ENCODE measurements at regions not wholly inside any gene's neighbourhood (a gene's known extent, or its start where the extent isn't known, plus 50 kb on each side); places are given as distances from the start of the nearest gene placed in this dataset.
"Not testable (repeated sequence)": the region's sequence is repeated elsewhere in the genome, so short reads cannot be mapped to it uniquely, and the experiment has no call there.

DNA sequence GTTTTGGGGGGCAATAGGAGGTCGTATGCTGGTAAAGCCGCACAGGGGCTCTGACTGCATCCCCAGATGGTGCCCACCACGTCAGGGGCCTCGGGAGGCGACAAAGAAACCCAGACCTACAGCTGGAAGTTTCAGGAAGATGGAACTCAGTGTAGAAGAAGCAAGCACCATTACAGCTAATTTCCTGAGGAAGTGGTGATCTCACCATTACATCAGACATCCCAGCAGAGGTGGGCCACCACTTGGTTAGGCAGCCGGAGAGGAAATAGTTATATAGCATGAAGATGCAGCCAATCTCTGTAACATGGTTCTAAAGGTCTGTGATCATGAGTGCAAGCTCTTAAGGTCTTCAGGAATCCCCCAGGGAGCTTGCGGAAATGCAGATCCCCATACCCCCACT, 127.3 kb upstream of the PCBD1 start:
- Histone ChIP-seq H2AFZ (ENCODE audit: low read depth, low read length, poor library complexity, severe bottlenecking) (no peak overlapping the region), H3K9ac (ENCODE audit: low read length) (no peak overlapping the region), H3K36me3 (ENCODE audit: control insufficient read depth in 1 of 2, insufficient read depth in 2 of 2, low read length in 2 of 2) (no peaks in the 10 kb centered on the region), H3K9me3 (ENCODE audit: control insufficient read depth in 1 of 2, insufficient read depth in 1 of 2, low read depth in 1 of 2, low read length in 2 of 2) (no peaks in the 10 kb centered on the region), H3K4me2 (ENCODE audit: low read length) (no peak overlapping the region), H3K4me1 (ENCODE audit: control insufficient read depth in 1 of 2, insufficient read depth in 2 of 2, low read length in 2 of 2) (no peaks in the 10 kb centered on the region), H3K4me3 (replicated peaks in 1 of 2; ENCODE audit: low read depth in 1 of 2, low read length in 2 of 2) (no peak overlapping the region), H3K79me2 (ENCODE audit: insufficient read depth, low read length) (no peaks in the 10 kb centered on the region), H3K27me3 (ENCODE audit: insufficient read depth, low read length) (peaks cover 5% of the 10 kb centered on the region; the same call in 1 of the 2 replicates), H3K27ac (ENCODE audit: low read depth, low read length) (no peak overlapping the region), H4K20me1 (ENCODE audit: insufficient read depth) (no peaks in the 10 kb centered on the region), H3K9me2 (ENCODE audit: insufficient read depth) (no peaks in the 10 kb centered on the region)
- TF ChIP-seq EZH2phosphoT487 (IDR thresholded peaks at IDR 0.05; ENCODE audit: borderline replicate concordance) = no peak
- no peak for TF ChIP-seq SP1 (IDR thresholded peaks at IDR 0.05; ENCODE audit: low read depth)
- no peak for TF ChIP-seq ZFX (IDR thresholded peaks at IDR 0.05)
- no peak for TF ChIP-seq YY1 (IDR thresholded peaks at IDR 0.05; ENCODE audit: extremely low read depth, insufficient replicate concordance, low read depth, low read length)
- TF ChIP-seq ZNF274 (IDR thresholded peaks at IDR 0.05; ENCODE audit: low read depth, low read length) = no peak
- no peak for TF ChIP-seq RAD21 (IDR thresholded peaks at IDR 0.05; ENCODE audit: low read depth)
- no peak for TF ChIP-seq FOSL1 (IDR thresholded peaks at IDR 0.05; ENCODE audit: low read depth)
- TF ChIP-seq POLR2AphosphoS5 (IDR thresholded peaks at IDR 0.05; ENCODE audit: low read depth, low read length) = no peak
- no peak for TF ChIP-seq TCF7L2 (IDR thresholded peaks at IDR 0.05; ENCODE audit: borderline replicate concordance, extremely low read depth, insufficient read depth, insufficient read length)
- TF ChIP-seq SRF (IDR thresholded peaks at IDR 0.05; ENCODE audit: low read depth) = no peak
- TF ChIP-seq POLR2A (IDR thresholded peaks at IDR 0.05; ENCODE audit: borderline replicate concordance, extremely low read depth, insufficient read depth, insufficient read length) = no peak
- no peak for TF ChIP-seq CEBPB (IDR thresholded peaks at IDR 0.05; ENCODE audit: low read depth)
- no peak for TF ChIP-seq ATF3 (IDR thresholded peaks at IDR 0.05)
- ChIA-PET RAD21 (ENCODE audit: low non-redundant PET in 1 of 2, low total read pairs in 2 of 2, uncharacterized antibody in 2 of 2, unreplicated experiment in 2 of 2) (no interaction called here), POLR2A (no interaction called here), CTCF (no interaction called here)
- no TSS peak for BruUV-seq (replicated peaks)
- DNase-seq (ENCODE audit: low read depth, low spot score) (no peak), ATAC-seq (no peak)
- intact Hi-C loops (cut with micrococcal nuclease) = loop anchor here (5.0 kb wide), 1 partner anchor 192 kb away; no protein-coding TSS in a partner anchor

- H3K79me2 ChIP-seq (ENCODE audit: insufficient read depth, low read length); RAD21 ChIA-PET (ENCODE audit: low non-redundant PET in 1 of 2, low total read pairs in 2 of 2, uncharacterized antibody in 2 of 2, unreplicated experiment in 2 of 2); H3K4me2 ChIP-seq (ENCODE audit: low read length); intact Hi-C loops (cut with micrococcal nuclease); H3K4me3 ChIP-seq (replicated peaks in 1 of 2; ENCODE audit: low read depth in 1 of 2, low read length in 2 of 2); DNase-seq (ENCODE audit: low read depth, low spot score); POLR2A ChIA-PET; H3K4me1 ChIP-seq (ENCODE audit: control insufficient read depth in 1 of 2, insufficient read depth in 2 of 2, low read length in 2 of 2); H2AFZ ChIP-seq (ENCODE audit: low read depth, low read length, poor library complexity, severe bottlenecking); ATAC-seq; H3K27ac ChIP-seq (ENCODE audit: low read depth, low read length); H3K9me2 ChIP-seq (ENCODE audit: insufficient read depth); H3K27me3 ChIP-seq (ENCODE audit: insufficient read depth, low read length); H3K9ac ChIP-seq (ENCODE audit: low read length); H3K36me3 ChIP-seq (ENCODE audit: control insufficient read depth in 1 of 2, insufficient read depth in 2 of 2, low read length in 2 of 2); H3K9me3 ChIP-seq (ENCODE audit: control insufficient read depth in 1 of 2, insufficient read depth in 1 of 2, low read depth in 1 of 2, low read length in 2 of 2); H4K20me1 ChIP-seq (ENCODE audit: insufficient read depth); CTCF ChIA-PET; BruUV-seq (replicated peaks): not testable (repeated sequence)
Measured at GRCh38 chr10:71020061-71020460, 131.7 kb upstream of the PCBD1 start.

Measured in HCT116 (cell line).